Prostate gland (tissue), 2 donors: ENCODE measurements at regions not wholly inside any gene's neighbourhood (a gene's known extent, or its start where the extent isn't known, plus 50 kb on each side); places are given as distances from the start of the nearest gene placed in this dataset.

Experiments
- DNase-seq: peaks from one replicate; pipeline ENCODE4 v3.0.0-alpha.2; 2019; ENCODE audit warnings: low spot score
- H3K27ac ChIP-seq, 2 donors: fragments of 200-600 bp; sonication (generic); 2 replicates each; pipeline ENCODE4 v1.5.1; 2017 to 2019
- H3K27me3 ChIP-seq: fragments of 200-600 bp; sonication (generic); replicated peaks from 2 replicates; pipeline ENCODE4 v1.5.1; 2019; ENCODE audit not compliant: insufficient read depth
- H3K36me3 ChIP-seq, 2 donors: fragments of 200-600 bp; sonication (generic); 1 replicate in 1 of 2; 2 replicates in 1 of 2; pipeline versions ENCODE4 v1.5.1 to v1.8.1; 2017 to 2019
- H3K4me1 ChIP-seq: fragments of 200-600 bp; sonication (generic); replicated peaks from 2 replicates; pipeline ENCODE4 v1.5.1; 2019
- H3K4me3 ChIP-seq, 2 donors: fragments of 200-600 bp; sonication (generic); 2 replicates each; pipeline ENCODE4 v1.5.1; 2017 to 2019
- H3K9me3 ChIP-seq: fragments of 200-600 bp; sonication (generic); 2 replicates; pipeline ENCODE4 v1.5.1; 2017
- POLR2A ChIP-seq: fragments of 450-650 bp; IDR thresholded peaks from one replicate; pipeline ENCODE4 v1.6.1; 2016; ENCODE audit warnings: antibody characterized with exemption, mild to moderate bottlenecking
- POLR2AphosphoS5 ChIP-seq: sonication (generic); formaldehyde crosslinking; IDR thresholded peaks from one replicate; pipeline ENCODE4 v1.6.1; 2017; ENCODE audit warnings: antibody characterized with exemption
- WGBS: methylation state at CpG from one replicate; pipeline ENCODE4 v1.1.5; 2018; 5-methylcytosine and 5-hydroxymethylcytosine counted together
- intact Hi-C: fragments of 100-400 bp; cut with DNase I; formaldehyde crosslinking; loops from one replicate; pipeline ENCODE4 v1.14.2; 2022
- TF ChIP-seq, protein P1 (sequence below), 4 experiments: fragments of 200-600 bp in 2 of 4; fragments of 450-650 bp in 2 of 4; sonication (generic) in 2 of 4; IDR thresholded peaks; 1 replicate in 3 of 4; 2 replicates in 1 of 4; pipeline ENCODE4 v1.5.1; 2016 to 2019; ENCODE audit warnings: antibody characterized with exemption in 4 of 4, mild to moderate bottlenecking in 2 of 4, moderate library complexity in 2 of 4

- Histone ChIP-seq H3K27me3 (no peaks in the 10 kb centered on the region), H3K36me3 (no peaks in the 10 kb centered on the region), H3K4me3 (no peak overlapping the region), H3K9me3 (no peaks in the 10 kb centered on the region), H3K4me1 (no peaks in the 10 kb centered on the region), H3K27ac (peak overlapping the region; percentile 57 to 66)
- WGBS: 87% methylated on average over 1 of the region's 1 CpG
- no peak for TF ChIP-seq POLR2A
- no peak for TF ChIP-seq POLR2AphosphoS5
- TF ChIP-seq, protein P1, sequence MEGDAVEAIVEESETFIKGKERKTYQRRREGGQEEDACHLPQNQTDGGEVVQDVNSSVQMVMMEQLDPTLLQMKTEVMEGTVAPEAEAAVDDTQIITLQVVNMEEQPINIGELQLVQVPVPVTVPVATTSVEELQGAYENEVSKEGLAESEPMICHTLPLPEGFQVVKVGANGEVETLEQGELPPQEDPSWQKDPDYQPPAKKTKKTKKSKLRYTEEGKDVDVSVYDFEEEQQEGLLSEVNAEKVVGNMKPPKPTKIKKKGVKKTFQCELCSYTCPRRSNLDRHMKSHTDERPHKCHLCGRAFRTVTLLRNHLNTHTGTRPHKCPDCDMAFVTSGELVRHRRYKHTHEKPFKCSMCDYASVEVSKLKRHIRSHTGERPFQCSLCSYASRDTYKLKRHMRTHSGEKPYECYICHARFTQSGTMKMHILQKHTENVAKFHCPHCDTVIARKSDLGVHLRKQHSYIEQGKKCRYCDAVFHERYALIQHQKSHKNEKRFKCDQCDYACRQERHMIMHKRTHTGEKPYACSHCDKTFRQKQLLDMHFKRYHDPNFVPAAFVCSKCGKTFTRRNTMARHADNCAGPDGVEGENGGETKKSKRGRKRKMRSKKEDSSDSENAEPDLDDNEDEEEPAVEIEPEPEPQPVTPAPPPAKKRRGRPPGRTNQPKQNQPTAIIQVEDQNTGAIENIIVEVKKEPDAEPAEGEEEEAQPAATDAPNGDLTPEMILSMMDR (IDR thresholded peaks at IDR 0.05): no peak
- no peak for DNase-seq
- intact Hi-C loops: loop anchor here (5.0 to 10.0 kb wide), 3 partner anchors 79 to 244 kb away; partner anchors contain the start of gene TBL1XR1
Observed at GRCh38 chr3:177441276-177441812, 244.1 kb upstream of the TBL1XR1 start.

GRCh38 chr3:177441813-177442646 is 244.7 kb upstream of the TBL1XR1 start:
- Histone ChIP-seq H3K36me3 (no peaks in the 10 kb centered on the region), H3K4me1 (no peaks in the 10 kb centered on the region), H3K4me3 (peak overlapping the region in 1 of 2 donors; percentile 12), H3K27ac (peak overlapping the region; percentile 57 to 66), H3K9me3 (no peaks in the 10 kb centered on the region), H3K27me3 (no peaks in the 10 kb centered on the region)
- intact Hi-C loops: loop anchor here (5.0 to 10.0 kb wide), 3 partner anchors 80 to 245 kb away; partner anchors contain the start of gene TBL1XR1
- TF ChIP-seq POLR2A (no peak), POLR2AphosphoS5 (no peak)
- TF ChIP-seq, protein P1 (IDR thresholded peaks at IDR 0.05): no peak
- 58% methylated on average over 12 of the region's 12 CpGs for WGBS
- DNase-seq: no peak

GRCh38 chr3:177443469-177443868 is 246.2 kb upstream of the TBL1XR1 start:
- Histone ChIP-seq H3K4me1 (no peaks in the 10 kb centered on the region), H3K36me3 (no peaks in the 10 kb centered on the region), H3K27ac (peak overlapping the region; percentile 57 to 66), H3K27me3 (no peaks in the 10 kb centered on the region), H3K4me3 (no peak overlapping the region), H3K9me3 (no peaks in the 10 kb centered on the region)
- peak; percentile 56 for DNase-seq
- intact Hi-C loops: loop anchor here (5.0 to 10.0 kb wide), 3 partner anchors 81 to 246 kb away; partner anchors contain the start of gene TBL1XR1
- TF ChIP-seq POLR2A (no peak), POLR2AphosphoS5 (peak; percentile 76)
- 17% methylated on average over 3 of the region's 3 CpGs for WGBS

- H3K4me3 ChIP-seq: no peak overlapping the region
- WGBS: 97% methylated on average over 1 of the region's 1 CpG
- TF ChIP-seq, protein P1 (IDR thresholded peaks at IDR 0.05): no peak
- TF ChIP-seq POLR2AphosphoS5 (no peak), POLR2A (no peak)
- H3K36me3 ChIP-seq: no peaks in the 10 kb centered on the region
- intact Hi-C loops: loop anchor here (5.0 to 10.0 kb wide), 3 partner anchors 82 to 247 kb away; partner anchors contain the start of gene TBL1XR1
- H3K27me3 ChIP-seq: no peaks in the 10 kb centered on the region
- no peak for DNase-seq
- no peaks in the 10 kb centered on the region for H3K9me3 ChIP-seq
- no peak overlapping the region for H3K27ac ChIP-seq
- no peaks in the 10 kb centered on the region for H3K4me1 ChIP-seq
Observed at GRCh38 chr3:177444696-177445095, 247.4 kb upstream of the TBL1XR1 start.

- Histone ChIP-seq H3K4me3 (no peak overlapping the region), H3K36me3 (no peaks in the 10 kb centered on the region), H3K27ac (no peak overlapping the region), H3K4me1 (no peaks in the 10 kb centered on the region), H3K27me3 (no peaks in the 10 kb centered on the region), H3K9me3 (no peaks in the 10 kb centered on the region)
- intact Hi-C loops: loop anchor here (10.0 kb wide), 1 partner anchor 149 kb away; no protein-coding TSS in a partner anchor
- DNase-seq: no peak
- TF ChIP-seq, protein P1 (IDR thresholded peaks at IDR 0.05): no peak
- no peak for TF ChIP-seq POLR2AphosphoS5
- no peak for TF ChIP-seq POLR2A
Observed at GRCh38 chr3:177445549-177445948, 248.3 kb upstream of the TBL1XR1 start.
